Left lung (tissue), 4 donors: ENCODE measurements at regions not wholly inside any gene's neighbourhood (a gene's known extent, or its start where the extent isn't known, plus 50 kb on each side); places are given as distances from the start of the nearest gene placed in this dataset.

Experiments
- ATAC-seq: fragments of 200-7000 bp; cut with Tn5 transposase; one replicate; pipeline ENCODE4 v1.9.1; 2020; ENCODE audit warnings: moderate library complexity
- DNase-seq, 4 donors: peaks; one replicate each; pipeline ENCODE4 v3.0.0-alpha.2; 2013 to 2020
- H3K27ac ChIP-seq, 2 donors: fragments of 200-600 bp; sonication (generic) in 1 of 2; one replicate each; pipeline versions ENCODE4 v1.5.0 to v1.8.0; 2020 to 2021
- H3K27me3 ChIP-seq, 2 donors: fragments of 200-600 bp; sonication (generic) in 1 of 2; one replicate each; pipeline versions ENCODE4 v1.5.0 to v1.8.0; 2020 to 2021
- H3K36me3 ChIP-seq, 2 donors: fragments of 200-600 bp; sonication (generic) in 1 of 2; one replicate each; pipeline versions ENCODE4 v1.5.0 to v1.8.0; 2020 to 2021
- H3K4me1 ChIP-seq, 2 donors: fragments of 200-600 bp; one replicate each; pipeline ENCODE4 v1.8.0; 2021
- H3K4me3 ChIP-seq, 2 donors: fragments of 200-600 bp; sonication (generic) in 1 of 2; one replicate each; pipeline versions ENCODE4 v1.5.0 to v1.8.0; 2020 to 2021; ENCODE audit warnings: mild to moderate bottlenecking in 1 of 2
- H3K9me3 ChIP-seq, 2 donors: fragments of 200-600 bp; sonication (generic) in 1 of 2; one replicate each; pipeline versions ENCODE4 v1.5.0 to v1.8.0; 2020 to 2021
- intact Hi-C, 2 donors: fragments of 100-400 bp; cut with DNase I; formaldehyde crosslinking; loops; one replicate each; pipeline versions ENCODE4 v1.11.2 to v1.14.2; 2022
- TF ChIP-seq, protein P1 (sequence below), 2 donors: fragments of 200-600 bp; sonication (generic) in 1 of 2; IDR thresholded peaks; one replicate each; pipeline versions ENCODE4 v1.5.0 to v1.8.0; 2021; ENCODE audit warnings: antibody characterized with exemption in 2 of 2
- donor health status: DM: no; HTN: yes; CAD: no.
- donor health status: DM: no; HTN: no; CAD: no.

DNA sequence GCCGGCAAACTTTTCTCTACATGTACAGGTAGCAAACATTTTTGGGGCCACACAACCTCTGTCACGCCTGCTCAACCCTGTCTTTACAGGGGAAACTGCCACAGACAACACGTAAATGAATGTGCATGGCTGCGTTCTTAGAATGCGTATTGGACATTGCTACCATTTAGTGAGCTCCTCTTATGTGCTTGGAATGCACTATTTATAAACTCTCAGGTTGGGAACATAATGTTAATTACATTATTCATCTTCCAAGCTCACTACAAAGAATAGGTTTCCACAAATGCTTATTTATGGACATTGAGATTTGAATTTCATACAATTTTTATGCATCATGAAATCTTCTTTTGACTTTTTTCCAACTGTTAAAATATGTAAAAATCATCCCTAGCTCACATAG is 92.0 kb upstream of the RPS6KA2 start:
- Histone ChIP-seq H3K9me3 (no peaks in the 10 kb centered on the region), H3K36me3 (no peaks in the 10 kb centered on the region), H3K4me1 (no peaks in the 10 kb centered on the region), H3K27me3 (no peaks in the 10 kb centered on the region), H3K27ac (no peak overlapping the region), H3K4me3 (no peak overlapping the region)
- ATAC-seq (no peak), DNase-seq (no peak)
- TF ChIP-seq, protein P1, sequence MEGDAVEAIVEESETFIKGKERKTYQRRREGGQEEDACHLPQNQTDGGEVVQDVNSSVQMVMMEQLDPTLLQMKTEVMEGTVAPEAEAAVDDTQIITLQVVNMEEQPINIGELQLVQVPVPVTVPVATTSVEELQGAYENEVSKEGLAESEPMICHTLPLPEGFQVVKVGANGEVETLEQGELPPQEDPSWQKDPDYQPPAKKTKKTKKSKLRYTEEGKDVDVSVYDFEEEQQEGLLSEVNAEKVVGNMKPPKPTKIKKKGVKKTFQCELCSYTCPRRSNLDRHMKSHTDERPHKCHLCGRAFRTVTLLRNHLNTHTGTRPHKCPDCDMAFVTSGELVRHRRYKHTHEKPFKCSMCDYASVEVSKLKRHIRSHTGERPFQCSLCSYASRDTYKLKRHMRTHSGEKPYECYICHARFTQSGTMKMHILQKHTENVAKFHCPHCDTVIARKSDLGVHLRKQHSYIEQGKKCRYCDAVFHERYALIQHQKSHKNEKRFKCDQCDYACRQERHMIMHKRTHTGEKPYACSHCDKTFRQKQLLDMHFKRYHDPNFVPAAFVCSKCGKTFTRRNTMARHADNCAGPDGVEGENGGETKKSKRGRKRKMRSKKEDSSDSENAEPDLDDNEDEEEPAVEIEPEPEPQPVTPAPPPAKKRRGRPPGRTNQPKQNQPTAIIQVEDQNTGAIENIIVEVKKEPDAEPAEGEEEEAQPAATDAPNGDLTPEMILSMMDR (IDR thresholded peaks at IDR 0.05): no peak
- intact Hi-C loops: no loop called here

DNA sequence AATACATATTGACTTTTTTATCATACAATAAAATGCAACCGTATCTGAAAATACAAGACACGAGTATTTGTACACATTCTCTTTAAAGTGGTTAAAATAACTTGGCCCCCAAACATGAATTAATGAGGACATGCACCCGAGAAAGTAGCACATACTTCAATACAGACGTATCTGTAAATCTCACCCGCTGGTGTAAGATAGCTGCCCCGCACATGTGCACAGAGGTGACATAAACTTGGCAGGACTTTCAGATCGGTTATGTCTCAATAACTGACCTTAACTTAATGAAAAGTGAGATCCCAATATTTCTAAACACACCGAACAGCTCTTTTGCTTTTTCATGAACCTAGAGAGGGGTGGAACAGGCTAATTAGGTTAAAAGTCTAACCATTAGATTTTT is 91.5 kb upstream of the RPS6KA2 start:
- intact Hi-C loops: no loop called here
- ATAC-seq (no peak), DNase-seq (no peak)
- H3K4me1 ChIP-seq: no peaks in the 10 kb centered on the region
- H3K27ac ChIP-seq: no peak overlapping the region
- H3K4me3 ChIP-seq: no peak overlapping the region
- TF ChIP-seq, protein P1 (IDR thresholded peaks at IDR 0.05): no peak
- H3K27me3 ChIP-seq: no peaks in the 10 kb centered on the region
- no peaks in the 10 kb centered on the region for H3K36me3 ChIP-seq
- H3K9me3 ChIP-seq: no peaks in the 10 kb centered on the region

DNA sequence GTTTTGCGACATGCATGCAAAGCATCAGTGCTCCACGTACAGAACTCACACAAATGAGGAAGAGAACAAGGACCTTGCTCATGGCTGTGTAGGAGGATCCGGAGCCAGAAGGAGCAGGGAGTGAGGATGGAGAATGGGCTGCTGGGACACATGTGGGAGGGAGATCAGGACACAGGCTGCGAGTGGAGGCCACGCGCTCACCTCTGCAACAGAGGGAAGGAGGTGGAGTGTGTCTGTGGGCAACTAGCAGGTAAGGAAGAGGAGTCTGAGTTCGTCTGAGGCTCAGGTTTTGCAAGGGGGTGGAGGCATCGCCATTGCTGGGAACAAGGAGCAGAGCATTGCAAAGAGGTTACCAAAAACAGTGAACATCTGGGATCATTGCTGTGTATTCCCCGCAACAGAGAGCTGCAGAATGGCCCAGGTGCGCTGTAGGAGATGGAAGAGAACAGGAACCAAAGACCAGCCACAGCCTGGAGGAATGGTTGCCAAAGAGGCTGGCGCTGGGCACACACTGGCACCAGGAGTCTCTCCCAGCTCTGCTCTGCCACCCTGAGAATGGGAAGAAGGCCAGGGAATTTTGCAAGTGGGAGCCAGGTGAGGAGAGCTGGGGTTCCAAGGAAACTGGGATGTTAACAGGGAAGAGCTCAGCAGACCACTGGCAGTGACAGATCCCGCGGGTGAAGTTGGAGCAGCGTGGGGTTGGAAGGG is 90.0 kb upstream of the RPS6KA2 start:
- no peaks in the 10 kb centered on the region for H3K4me1 ChIP-seq
- no peaks in the 10 kb centered on the region for H3K27me3 ChIP-seq
- no peak overlapping the region for H3K27ac ChIP-seq
- DNase-seq: no peak
- ATAC-seq: no peak
- H3K36me3 ChIP-seq: no peaks in the 10 kb centered on the region
- H3K4me3 ChIP-seq: no peak overlapping the region
- intact Hi-C loops: no loop called here
- TF ChIP-seq, protein P1 (IDR thresholded peaks at IDR 0.05): no peak
- no peaks in the 10 kb centered on the region for H3K9me3 ChIP-seq

DNA sequence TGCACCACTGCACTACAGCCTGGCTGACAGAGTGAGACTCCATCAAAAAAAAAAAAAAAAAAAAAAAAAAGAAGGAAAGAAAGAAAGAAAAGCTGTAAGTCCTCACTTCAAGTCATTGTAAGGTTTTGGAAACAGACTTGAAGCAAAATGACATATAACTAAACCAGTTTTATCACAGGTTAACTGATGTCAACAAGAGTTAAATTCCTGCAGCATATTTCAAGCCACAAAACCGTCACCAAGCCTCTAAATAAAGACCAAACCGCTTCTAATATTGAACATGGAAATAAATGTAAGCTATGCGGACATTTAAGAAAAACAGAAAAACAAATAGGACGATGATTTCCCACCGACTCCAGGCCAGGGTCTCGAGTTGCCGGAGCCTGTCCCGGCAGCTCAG is 88.9 kb upstream of the RPS6KA2 start:
- no peaks in the 10 kb centered on the region for H3K4me1 ChIP-seq
- no peak overlapping the region for H3K4me3 ChIP-seq
- H3K27ac ChIP-seq: no peak overlapping the region
- H3K27me3 ChIP-seq: no peaks in the 10 kb centered on the region
- H3K9me3 ChIP-seq: peaks cover 0 to 6% of the 10 kb centered on the region in 2 donors
- no peak for DNase-seq
- H3K36me3 ChIP-seq: no peaks in the 10 kb centered on the region
- TF ChIP-seq, protein P1 (IDR thresholded peaks at IDR 0.05): no peak
- intact Hi-C loops: no loop called here
- ATAC-seq: no peak

DNA sequence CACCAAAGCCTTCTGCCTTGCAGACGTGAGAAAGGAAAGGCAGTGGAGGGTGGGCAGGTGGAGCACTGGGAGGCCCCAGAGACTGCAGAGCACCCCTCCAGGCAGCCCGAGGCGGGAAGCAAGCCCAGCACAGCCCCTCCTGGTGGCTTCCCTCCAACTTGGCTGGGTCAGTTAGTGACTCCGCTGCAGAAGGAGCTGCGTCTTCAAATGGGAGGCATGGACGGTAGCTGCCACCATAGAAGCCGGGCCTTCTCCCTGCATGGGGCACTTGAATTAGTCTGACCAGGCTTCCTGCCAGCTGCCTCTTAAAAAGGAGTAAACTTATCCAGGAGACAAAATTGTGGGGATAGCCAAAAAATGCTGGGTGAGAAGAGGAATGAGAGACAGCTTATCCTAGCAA is 88.0 kb upstream of the RPS6KA2 start:
- no peak overlapping the region for H3K4me3 ChIP-seq
- TF ChIP-seq, protein P1 (IDR thresholded peaks at IDR 0.05): no peak
- intact Hi-C loops: no loop called here
- H3K4me1 ChIP-seq: no peaks in the 10 kb centered on the region
- peak; percentile 41 for ATAC-seq
- no peak for DNase-seq
- H3K9me3 ChIP-seq: peaks cover 0 to 6% of the 10 kb centered on the region in 2 donors
- no peaks in the 10 kb centered on the region for H3K36me3 ChIP-seq
- H3K27me3 ChIP-seq: no peaks in the 10 kb centered on the region
- H3K27ac ChIP-seq: no peak overlapping the region
